Endothelial cell (in vitro differentiated cells): ENCODE measurements at regions not wholly inside any gene's neighbourhood (a gene's known extent, or its start where the extent isn't known, plus 50 kb on each side); places are given as distances from the start of the nearest gene placed in this dataset.
"Not testable (repeated sequence)": the region's sequence is repeated elsewhere in the genome, so short reads cannot be mapped to it uniquely, and the experiment has no call there.

ENCODE experiments used
- DNase-seq: peaks from one replicate; pipeline ENCODE4 v3.0.0; 2021; ENCODE audit warnings: low spot score
- H3K27ac Mint-ChIP-seq: one replicate; pipeline ENCODE4 v1.8.0; 2021; ENCODE audit warnings: mixed read lengths, inconsistent platforms; ENCODE audit not compliant: unreplicated experiment
- H3K27me3 Mint-ChIP-seq: one replicate; pipeline ENCODE4 v1.8.0; 2021; ENCODE audit warnings: mild to moderate bottlenecking, moderate library complexity, mixed read lengths, inconsistent platforms; ENCODE audit not compliant: unreplicated experiment
- H3K36me3 Mint-ChIP-seq: one replicate; pipeline ENCODE4 v1.8.0; 2021; ENCODE audit warnings: mild to moderate bottlenecking, low read depth, mixed read lengths, inconsistent platforms; ENCODE audit not compliant: unreplicated experiment
- H3K4me1 Mint-ChIP-seq: one replicate; pipeline ENCODE4 v1.8.0; 2021; ENCODE audit warnings: mild to moderate bottlenecking, mixed read lengths, inconsistent platforms; ENCODE audit not compliant: unreplicated experiment
- H3K4me3 Mint-ChIP-seq: one replicate; pipeline ENCODE4 v1.8.0; 2021; ENCODE audit warnings: mild to moderate bottlenecking, mixed read lengths, inconsistent platforms; ENCODE audit not compliant: unreplicated experiment
- H3K9me3 Mint-ChIP-seq: one replicate; pipeline ENCODE4 v1.8.0; 2021; ENCODE audit warnings: mixed read lengths, inconsistent platforms; ENCODE audit not compliant: unreplicated experiment

DNA sequence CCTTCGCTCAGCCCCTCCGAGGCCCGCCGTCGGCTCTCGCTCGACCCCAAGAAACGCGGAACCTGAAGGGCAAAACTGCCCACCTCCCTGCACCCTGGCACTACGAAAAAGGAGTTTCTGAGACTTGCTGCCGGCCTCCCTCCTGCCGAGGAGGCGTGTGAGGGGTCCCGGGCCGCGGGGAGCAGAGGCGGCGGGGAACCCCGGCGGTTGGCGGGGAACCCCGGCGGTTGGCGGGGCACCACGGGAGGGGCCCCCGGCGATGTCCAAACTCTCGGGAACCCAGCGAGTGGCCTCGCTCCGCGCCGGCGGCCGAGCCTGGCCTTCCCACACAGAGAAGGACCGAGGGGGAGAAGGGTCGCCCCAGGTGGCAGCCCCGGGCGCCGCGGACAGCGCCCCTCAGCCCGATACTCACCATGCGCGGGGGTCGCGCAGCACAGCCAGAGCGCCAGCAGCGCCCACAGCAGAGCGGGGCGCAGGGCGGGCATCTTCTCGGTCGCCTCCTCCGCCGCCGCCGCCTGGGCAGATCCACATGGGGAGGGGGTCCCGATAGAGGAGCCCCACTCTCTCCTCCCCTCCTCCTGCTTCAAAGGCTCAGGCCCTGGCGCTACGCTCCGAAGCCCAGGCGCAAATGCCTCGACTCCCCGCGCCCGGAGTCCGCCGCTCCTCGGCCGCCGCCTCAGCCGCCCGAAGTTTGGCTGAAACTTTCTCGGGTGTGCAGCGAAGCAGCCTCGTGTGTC, 69.4 kb upstream of the NUDT4B start:
- not testable (repeated sequence) for H3K4me3 Mint-ChIP-seq, H3K27ac Mint-ChIP-seq, H3K4me1 Mint-ChIP-seq, H3K36me3 Mint-ChIP-seq, H3K9me3 Mint-ChIP-seq, H3K27me3 Mint-ChIP-seq
- DNase-seq = peak; percentile 4

DNA sequence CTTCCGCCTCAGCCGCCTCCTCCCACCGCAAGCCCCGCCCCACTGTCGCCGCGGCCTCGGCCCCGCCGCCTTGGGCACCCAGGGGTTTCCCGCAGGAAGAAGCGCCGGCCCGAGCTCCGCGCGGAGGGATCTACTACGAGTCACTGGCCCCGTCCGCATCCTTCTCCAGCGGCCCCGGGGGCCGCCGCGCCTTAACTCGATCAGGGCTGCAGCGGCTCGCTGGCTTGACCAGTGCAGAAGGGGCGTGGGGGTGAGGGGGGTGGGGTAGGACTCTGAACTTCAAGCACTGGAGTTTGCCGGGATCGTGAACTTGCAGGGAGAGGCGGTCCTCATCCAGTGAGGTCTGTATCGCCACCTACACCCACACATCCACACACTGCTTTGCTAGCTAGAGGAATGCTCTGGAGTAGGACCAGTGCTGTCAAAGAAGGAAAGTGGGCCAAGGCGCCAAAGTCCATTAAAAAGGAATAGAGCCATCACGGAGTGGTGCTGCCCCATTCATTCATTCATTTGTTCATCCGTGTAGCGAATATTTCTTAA, 68.7 kb upstream of the NUDT4B start:
- not testable (repeated sequence) for H3K27ac Mint-ChIP-seq, H3K4me3 Mint-ChIP-seq, H3K4me1 Mint-ChIP-seq, H3K9me3 Mint-ChIP-seq, DNase-seq, H3K27me3 Mint-ChIP-seq, H3K36me3 Mint-ChIP-seq

DNA sequence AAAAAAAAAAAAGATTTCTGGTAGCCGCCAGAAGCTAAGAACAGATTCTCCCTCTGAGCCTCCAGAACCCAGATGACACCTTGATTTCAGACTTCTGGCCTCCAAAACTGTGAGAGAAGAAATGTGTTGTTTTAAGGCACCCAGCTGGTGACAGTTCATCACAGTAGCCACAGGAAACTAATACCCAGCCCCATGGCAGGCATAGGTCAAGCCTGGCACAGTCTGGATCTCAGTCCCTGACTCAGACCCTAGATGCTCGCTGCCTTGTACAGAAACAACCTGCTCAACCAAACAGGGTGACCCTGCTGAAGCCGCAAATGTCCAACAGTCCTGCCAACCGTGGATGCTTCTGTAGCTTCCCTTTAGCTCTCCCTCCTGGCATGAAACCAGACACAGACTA, 61.8 kb upstream of the NUDT4B start:
- H3K27ac Mint-ChIP-seq, H3K27me3 Mint-ChIP-seq, H3K9me3 Mint-ChIP-seq, H3K4me1 Mint-ChIP-seq, DNase-seq, H3K4me3 Mint-ChIP-seq, H3K36me3 Mint-ChIP-seq: not testable (repeated sequence)

DNA sequence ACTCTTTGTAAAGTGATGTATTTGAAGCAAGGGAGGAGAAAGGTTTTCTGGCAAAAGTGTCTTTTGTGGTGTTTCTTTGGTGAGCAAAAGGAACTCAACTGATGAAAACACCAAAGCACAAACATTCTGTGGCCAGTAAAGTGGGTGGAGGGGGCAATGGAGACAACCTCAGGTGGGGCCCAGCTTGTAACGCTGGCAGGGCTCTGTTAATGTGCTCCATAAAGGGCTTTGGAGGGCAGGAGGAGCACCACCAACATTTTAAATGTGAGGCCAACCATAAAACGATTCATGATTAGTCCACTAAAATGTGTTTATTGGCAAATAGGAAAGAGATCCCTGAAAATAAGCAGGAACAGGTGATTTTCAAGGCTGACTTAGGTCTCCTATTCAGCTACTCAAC, 61.2 kb upstream of the NUDT4B start:
- H3K27ac Mint-ChIP-seq, H3K4me1 Mint-ChIP-seq, H3K36me3 Mint-ChIP-seq, DNase-seq, H3K4me3 Mint-ChIP-seq, H3K27me3 Mint-ChIP-seq, H3K9me3 Mint-ChIP-seq: not testable (repeated sequence)
